Smooth muscle cell (in vitro differentiated cells): ENCODE measurements at regions not wholly inside any gene's neighbourhood (a gene's known extent, or its start where the extent isn't known, plus 50 kb on each side); places are given as distances from the start of the nearest gene placed in this dataset.

Source experiments
- DNase-seq: peaks from one replicate; lab custom pipeline; 2025; ENCODE audit not compliant: unreplicated experiment; lab: John Stamatoyannopoulos, UW
- H2AFZ ChIP-seq: fragments of 200-600 bp; sonication (generic); 2 replicates; pipeline ENCODE4 v1.6.0; 2016; ENCODE audit warnings: antibody characterized with exemption, low read depth, mild to moderate bottlenecking
- H3F3A ChIP-seq: fragments of 200-600 bp; sonication (generic); 2 replicates; pipeline ENCODE4 v1.6.0; 2017; ENCODE audit warnings: antibody characterized with exemption, low read depth
- H3K27ac ChIP-seq: fragments of 200-600 bp; sonication (generic); 2 replicates; pipeline ENCODE4 v1.5.1; 2016; ENCODE audit warnings: low read depth, mild to moderate bottlenecking
- H3K27me3 ChIP-seq: fragments of 200-600 bp; sonication (generic); 2 replicates; pipeline ENCODE4 v1.6.1; 2016; ENCODE audit warnings: low read depth, mild to moderate bottlenecking
- H3K36me3 ChIP-seq: fragments of 200-600 bp; sonication (generic); 2 replicates; pipeline ENCODE4 v1.5.1; 2016; ENCODE audit warnings: low read depth
- H3K4me1 ChIP-seq: fragments of 200-600 bp; sonication (generic); 2 replicates; pipeline ENCODE4 v1.5.1; 2016; ENCODE audit warnings: low read depth
- H3K4me2 ChIP-seq: fragments of 200-600 bp; sonication (generic); 2 replicates; pipeline ENCODE4 v1.6.0; 2016; ENCODE audit warnings: mild to moderate bottlenecking
- H3K4me3 ChIP-seq: fragments of 200-600 bp; sonication (generic); 2 replicates; pipeline ENCODE4 v1.5.1; 2016; ENCODE audit warnings: mild to moderate bottlenecking
- H3K79me2 ChIP-seq: fragments of 200-600 bp; sonication (generic); 2 replicates; pipeline ENCODE4 v1.6.0; 2016; ENCODE audit warnings: low read depth, mild to moderate bottlenecking
- H3K9ac ChIP-seq: fragments of 200-600 bp; sonication (generic); 2 replicates; pipeline ENCODE4 v1.6.0; 2016; ENCODE audit warnings: low read depth
- H3K9me3 ChIP-seq: fragments of 200-600 bp; sonication (generic); replicated peaks from 2 replicates; pipeline ENCODE4 v1.5.1; 2016; ENCODE audit warnings: low read depth
- H4K20me1 ChIP-seq: fragments of 200-600 bp; sonication (generic); 2 replicates; pipeline ENCODE4 v1.6.0; 2016; ENCODE audit warnings: low read depth
- WGBS: methylation state at CpG from one replicate; pipeline ENCODE4 v1.1.7; 2016; ENCODE audit warnings: low lambda C conversion rate; 5-methylcytosine and 5-hydroxymethylcytosine counted together
- TF ChIP-seq, protein P1 (sequence below): fragments of 200-600 bp; sonication (generic); IDR thresholded peaks from 2 replicates; pipeline ENCODE4 v1.5.1; 2017; ENCODE audit warnings: borderline replicate concordance, mild to moderate bottlenecking, antibody characterized with exemption; ENCODE audit not compliant: insufficient read depth, poor library complexity, severe bottlenecking

DNA sequence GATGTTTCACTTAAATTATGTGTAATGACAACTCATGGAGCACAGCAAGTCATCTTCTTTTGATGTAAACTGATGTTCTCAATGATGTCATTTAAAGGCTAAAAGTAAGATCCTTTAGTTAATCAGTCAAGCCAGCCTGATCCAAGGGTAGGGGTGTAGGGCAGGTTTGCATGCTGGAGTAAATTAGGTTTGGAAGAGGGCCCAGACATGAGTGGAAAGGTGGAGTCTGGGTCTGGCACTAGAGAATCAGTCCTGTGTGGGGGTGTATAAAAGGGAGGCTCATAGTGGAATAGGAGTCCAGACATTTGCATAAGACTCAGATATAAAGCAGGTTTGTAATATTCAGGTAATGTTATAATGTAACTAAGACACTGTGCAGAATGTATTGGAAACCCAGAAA lies 88.8 kb upstream of the NYAP2 start:
- Histone ChIP-seq H3K79me2 (no peaks in the 10 kb centered on the region), H3K36me3 (no peaks in the 10 kb centered on the region), H2AFZ (no peak overlapping the region), H3K27me3 (no peaks in the 10 kb centered on the region), H3K27ac (no peak overlapping the region), H4K20me1 (no peaks in the 10 kb centered on the region), H3K4me1 (no peaks in the 10 kb centered on the region), H3F3A (no peaks in the 10 kb centered on the region), H3K4me2 (no peak overlapping the region), H3K9ac (no peak overlapping the region), H3K9me3 (no peaks in the 10 kb centered on the region), H3K4me3 (no peak overlapping the region)
- TF ChIP-seq, protein P1, sequence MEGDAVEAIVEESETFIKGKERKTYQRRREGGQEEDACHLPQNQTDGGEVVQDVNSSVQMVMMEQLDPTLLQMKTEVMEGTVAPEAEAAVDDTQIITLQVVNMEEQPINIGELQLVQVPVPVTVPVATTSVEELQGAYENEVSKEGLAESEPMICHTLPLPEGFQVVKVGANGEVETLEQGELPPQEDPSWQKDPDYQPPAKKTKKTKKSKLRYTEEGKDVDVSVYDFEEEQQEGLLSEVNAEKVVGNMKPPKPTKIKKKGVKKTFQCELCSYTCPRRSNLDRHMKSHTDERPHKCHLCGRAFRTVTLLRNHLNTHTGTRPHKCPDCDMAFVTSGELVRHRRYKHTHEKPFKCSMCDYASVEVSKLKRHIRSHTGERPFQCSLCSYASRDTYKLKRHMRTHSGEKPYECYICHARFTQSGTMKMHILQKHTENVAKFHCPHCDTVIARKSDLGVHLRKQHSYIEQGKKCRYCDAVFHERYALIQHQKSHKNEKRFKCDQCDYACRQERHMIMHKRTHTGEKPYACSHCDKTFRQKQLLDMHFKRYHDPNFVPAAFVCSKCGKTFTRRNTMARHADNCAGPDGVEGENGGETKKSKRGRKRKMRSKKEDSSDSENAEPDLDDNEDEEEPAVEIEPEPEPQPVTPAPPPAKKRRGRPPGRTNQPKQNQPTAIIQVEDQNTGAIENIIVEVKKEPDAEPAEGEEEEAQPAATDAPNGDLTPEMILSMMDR = no peak
- DNase-seq = no peak

DNA sequence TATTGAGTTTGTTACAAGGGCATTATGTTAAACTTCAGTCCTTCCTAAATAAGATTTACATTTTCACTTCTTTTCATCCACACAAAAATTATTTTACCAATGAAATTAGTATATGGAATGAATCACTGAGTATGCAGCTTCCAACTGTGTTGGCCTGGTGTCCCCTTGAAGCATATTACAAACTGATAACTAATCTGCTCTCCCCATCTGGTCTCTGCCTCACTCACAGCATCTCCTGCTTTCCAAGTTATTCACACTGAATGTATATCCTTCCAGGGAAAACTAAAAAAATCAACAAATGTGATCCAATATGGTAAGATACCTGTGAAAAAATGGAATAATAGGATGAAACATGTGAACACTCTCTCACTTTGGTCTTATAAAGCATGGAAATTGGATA lies 90.0 kb upstream of the NYAP2 start:
- Histone ChIP-seq H3K79me2 (no peaks in the 10 kb centered on the region), H3K4me2 (no peak overlapping the region), H3F3A (no peaks in the 10 kb centered on the region), H3K27me3 (no peaks in the 10 kb centered on the region), H3K27ac (no peak overlapping the region), H3K36me3 (no peaks in the 10 kb centered on the region), H3K9me3 (no peaks in the 10 kb centered on the region), H3K4me3 (no peak overlapping the region), H2AFZ (no peak overlapping the region), H3K9ac (no peak overlapping the region), H3K4me1 (no peaks in the 10 kb centered on the region), H4K20me1 (no peaks in the 10 kb centered on the region)
- DNase-seq = no peak
- TF ChIP-seq, protein P1 = no peak

DNA sequence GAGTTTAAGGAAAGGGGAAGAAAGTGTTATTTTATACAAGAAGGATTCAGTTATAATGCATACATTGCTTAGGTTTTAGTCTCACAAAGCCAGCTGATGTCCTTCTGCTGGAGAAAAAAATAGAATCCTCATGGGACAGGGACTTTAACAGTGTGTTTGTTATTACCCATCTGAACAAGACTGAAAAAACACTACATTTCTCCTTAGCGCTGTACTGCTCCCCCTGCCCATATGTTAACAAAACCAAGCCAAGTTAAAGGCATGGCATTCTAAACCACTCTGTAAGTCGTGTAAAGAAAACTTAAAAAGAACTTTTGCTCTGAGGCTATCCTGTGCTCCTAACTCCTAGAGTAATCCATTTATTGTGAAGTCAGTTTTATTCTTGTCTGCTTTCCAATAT lies 102.6 kb upstream of the NYAP2 start:
- H3K9me3 ChIP-seq = no peaks in the 10 kb centered on the region
- no peak overlapping the region for H3K4me2 ChIP-seq
- H3K9ac ChIP-seq = no peak overlapping the region
- no peaks in the 10 kb centered on the region for H3K4me1 ChIP-seq
- no peaks in the 10 kb centered on the region for H4K20me1 ChIP-seq
- no peak overlapping the region for H2AFZ ChIP-seq
- 69% methylated on average over 2 of the region's 2 CpGs for WGBS
- H3F3A ChIP-seq = no peaks in the 10 kb centered on the region
- no peak overlapping the region for H3K27ac ChIP-seq
- no peak for DNase-seq
- H3K27me3 ChIP-seq = no peaks in the 10 kb centered on the region
- TF ChIP-seq, protein P1 = no peak
- H3K79me2 ChIP-seq = no peaks in the 10 kb centered on the region
- H3K36me3 ChIP-seq = no peaks in the 10 kb centered on the region
- no peak overlapping the region for H3K4me3 ChIP-seq

DNA sequence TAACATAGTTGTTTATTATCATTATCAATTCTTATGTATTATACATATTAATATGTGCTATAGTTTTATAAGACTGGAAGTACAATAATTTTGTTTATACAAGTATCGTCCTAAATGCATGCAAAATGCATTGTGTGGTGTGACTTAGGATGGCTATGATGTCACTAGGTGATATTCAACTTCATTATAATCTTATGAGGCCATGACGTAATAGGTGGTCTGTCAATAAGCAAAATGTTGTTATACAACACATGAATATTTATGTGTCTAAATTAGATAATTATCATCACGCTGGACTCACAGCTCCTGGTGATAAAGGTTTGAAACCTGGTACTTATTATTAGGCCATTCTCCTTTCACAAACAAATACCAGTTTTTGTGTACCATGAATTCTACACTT lies 104.4 kb upstream of the NYAP2 start:
- TF ChIP-seq, protein P1 = no peak
- WGBS = 87% methylated on average over 3 of the region's 3 CpGs
- no peak overlapping the region for H2AFZ ChIP-seq
- no peaks in the 10 kb centered on the region for H3K9me3 ChIP-seq
- H4K20me1 ChIP-seq = no peaks in the 10 kb centered on the region
- no peak overlapping the region for H3K27ac ChIP-seq
- no peak overlapping the region for H3K9ac ChIP-seq
- DNase-seq = no peak
- no peaks in the 10 kb centered on the region for H3K36me3 ChIP-seq
- H3K4me2 ChIP-seq = no peak overlapping the region
- H3K27me3 ChIP-seq = no peaks in the 10 kb centered on the region
- H3F3A ChIP-seq = no peaks in the 10 kb centered on the region
- H3K4me1 ChIP-seq = no peaks in the 10 kb centered on the region
- no peak overlapping the region for H3K4me3 ChIP-seq
- H3K79me2 ChIP-seq = no peaks in the 10 kb centered on the region
